Skeletal muscle tissue (tissue), 3 donors: ENCODE measurements at regions not wholly inside any gene's neighbourhood (a gene's known extent, or its start where the extent isn't known, plus 50 kb on each side); places are given as distances from the start of the nearest gene placed in this dataset.
"Not testable (repeated sequence)": the region's sequence is repeated elsewhere in the genome, so short reads cannot be mapped to it uniquely, and the experiment has no call there.

Experiments used
- H3K27ac ChIP-seq: one replicate; pipeline ENCODE4 v1.7.0; 2013; ENCODE audit warnings: mild to moderate bottlenecking, low read depth, low read length, inconsistent platforms
- H3K27me3 ChIP-seq, 3 donors: one replicate each; pipeline ENCODE4 v1.7.0; 2013; ENCODE audit warnings: low read length in 3 of 3; ENCODE audit not compliant: control insufficient read depth in 3 of 3, insufficient read depth in 3 of 3
- H3K36me3 ChIP-seq, 3 donors: one replicate each; pipeline ENCODE4 v1.7.0; 2013; ENCODE audit warnings: low read length in 3 of 3; ENCODE audit not compliant: control insufficient read depth in 3 of 3, insufficient read depth in 3 of 3
- H3K4me1 ChIP-seq, 3 donors: one replicate each; pipeline ENCODE4 v1.7.0; 2013; ENCODE audit warnings: low read length in 3 of 3, mild to moderate bottlenecking in 3 of 3; ENCODE audit not compliant: control insufficient read depth in 3 of 3, insufficient read depth in 3 of 3
- H3K4me3 ChIP-seq, 3 donors: one replicate each; pipeline ENCODE4 v1.7.0; 2013; ENCODE audit warnings: low read length in 3 of 3
- H3K9ac ChIP-seq, 3 donors: one replicate each; pipeline ENCODE4 v1.7.0; 2013; ENCODE audit warnings: low read length in 3 of 3, mild to moderate bottlenecking in 3 of 3, moderate library complexity in 2 of 3, low read depth in 1 of 3
- H3K9me3 ChIP-seq, 3 donors: one replicate each; pipeline ENCODE4 v1.7.0; 2013; ENCODE audit warnings: low read length in 3 of 3; ENCODE audit not compliant: control insufficient read depth in 3 of 3
- donor health status: Osteomylitis.

- Histone ChIP-seq H3K4me3 (no peak overlapping the region), H3K9me3 (no peaks in the 10 kb centered on the region), H3K9ac (no peak overlapping the region), H3K36me3 (no peaks in the 10 kb centered on the region), H3K27ac (no peak overlapping the region), H3K27me3 (no peaks in the 10 kb centered on the region), H3K4me1 (no peaks in the 10 kb centered on the region)
Measured at GRCh38 chr17:37859451-37859850, 64.8 kb upstream of the TBC1D3K start.

GRCh38 chr17:37858391-37858790, 65.8 kb upstream of the TBC1D3K start:
- not testable (repeated sequence) for H3K27ac ChIP-seq, H3K9ac ChIP-seq, H3K27me3 ChIP-seq, H3K36me3 ChIP-seq, H3K4me3 ChIP-seq, H3K9me3 ChIP-seq, H3K4me1 ChIP-seq

- no peaks in the 10 kb centered on the region for H3K36me3 ChIP-seq
- H3K4me3 ChIP-seq = no peak overlapping the region
- H3K4me1 ChIP-seq = no peaks in the 10 kb centered on the region
- H3K27me3 ChIP-seq = no peaks in the 10 kb centered on the region
- H3K9me3 ChIP-seq = no peaks in the 10 kb centered on the region
- no peak overlapping the region for H3K9ac ChIP-seq
- no peak overlapping the region for H3K27ac ChIP-seq
Measured at GRCh38 chr17:37856245-37856644, 68.0 kb upstream of the TBC1D3K start.

GRCh38 chr17:37849617-37849972, 74.6 kb upstream of the TBC1D3K start:
- Histone ChIP-seq H3K27ac (no peak overlapping the region), H3K9me3 (no peaks in the 10 kb centered on the region), H3K4me1 (peaks cover 0 to 3% (median 2%) of the 10 kb centered on the region in 3 donors), H3K27me3 (peaks cover under 1 to 9% (median 9%) of the 10 kb centered on the region in 3 donors), H3K36me3 (no peaks in the 10 kb centered on the region), H3K4me3 (no peak overlapping the region), H3K9ac (no peak overlapping the region)

GRCh38 chr17:37848690-37849616, 75.3 kb upstream of the TBC1D3K start:
- Histone ChIP-seq H3K27ac (no peak overlapping the region), H3K9me3 (no peaks in the 10 kb centered on the region), H3K36me3 (no peaks in the 10 kb centered on the region), H3K4me1 (peaks cover 0 to 4% (median 2%) of the 10 kb centered on the region in 3 donors), H3K27me3 (peaks cover 6 to 15% (median 14%) of the 10 kb centered on the region in 3 donors), H3K9ac (no peak overlapping the region), H3K4me3 (no peak overlapping the region)

- no peak overlapping the region for H3K4me3 ChIP-seq
- H3K9ac ChIP-seq = no peak overlapping the region
- no peak overlapping the region for H3K27ac ChIP-seq
- peaks cover 9 to 19% (median 19%) of the 10 kb centered on the region in 3 donors for H3K27me3 ChIP-seq
- H3K9me3 ChIP-seq = no peaks in the 10 kb centered on the region
- no peaks in the 10 kb centered on the region for H3K36me3 ChIP-seq
- peaks cover 0 to 4% (median 2%) of the 10 kb centered on the region in 3 donors for H3K4me1 ChIP-seq
Measured at GRCh38 chr17:37847811-37848331, 76.3 kb upstream of the TBC1D3K start.

GRCh38 chr17:37847102-37847501, 77.1 kb upstream of the TBC1D3K start:
- H3K27me3 ChIP-seq = peaks cover 11 to 21% (median 19%) of the 10 kb centered on the region in 3 donors
- H3K4me3 ChIP-seq = no peak overlapping the region
- H3K9me3 ChIP-seq = no peaks in the 10 kb centered on the region
- H3K9ac ChIP-seq = no peak overlapping the region
- peaks cover 0 to 4% (median 2%) of the 10 kb centered on the region in 3 donors for H3K4me1 ChIP-seq
- no peak overlapping the region for H3K27ac ChIP-seq
- no peaks in the 10 kb centered on the region for H3K36me3 ChIP-seq

- H3K9me3 ChIP-seq = no peaks in the 10 kb centered on the region
- H3K36me3 ChIP-seq = no peaks in the 10 kb centered on the region
- no peak overlapping the region for H3K9ac ChIP-seq
- no peak overlapping the region for H3K27ac ChIP-seq
- H3K4me1 ChIP-seq = peaks cover 0 to 4% (median 2%) of the 10 kb centered on the region in 3 donors
- H3K4me3 ChIP-seq = no peak overlapping the region
- H3K27me3 ChIP-seq = peaks cover 11 to 21% (median 19%) of the 10 kb centered on the region in 3 donors
Measured at GRCh38 chr17:37844977-37845293, 79.3 kb upstream of the TBC1D3K start.

- H3K9me3 ChIP-seq = no peaks in the 10 kb centered on the region
- peaks cover 0 to 4% (median 2%) of the 10 kb centered on the region in 3 donors for H3K4me1 ChIP-seq
- H3K27ac ChIP-seq = no peak overlapping the region
- H3K4me3 ChIP-seq = peak overlapping the region in 1 of 3 donors; percentile 23
- H3K9ac ChIP-seq = no peak overlapping the region
- peaks cover 15 to 23% (median 20%) of the 10 kb centered on the region in 3 donors for H3K27me3 ChIP-seq
- no peaks in the 10 kb centered on the region for H3K36me3 ChIP-seq
Measured at GRCh38 chr17:37844158-37844976, 79.8 kb upstream of the TBC1D3K start.

- Histone ChIP-seq H3K27me3 (peaks cover 26 to 35% (median 31%) of the 10 kb centered on the region in 3 donors), H3K27ac (no peak overlapping the region), H3K9me3 (no peaks in the 10 kb centered on the region), H3K36me3 (no peaks in the 10 kb centered on the region), H3K4me1 (peaks cover 0 to 4% (median 2%) of the 10 kb centered on the region in 3 donors), H3K9ac (no peak overlapping the region), H3K4me3 (no peak overlapping the region)
Measured at GRCh38 chr17:37842401-37842800, 81.8 kb upstream of the TBC1D3K start.
